Transverse colon (tissue), 4 donors: ENCODE measurements at regions not wholly inside any gene's neighbourhood (a gene's known extent, or its start where the extent isn't known, plus 50 kb on each side); places are given as distances from the start of the nearest gene placed in this dataset.

Experiments
- CTCF ChIP-seq, 5 experiments: fragments of 200-600 bp in 3 of 5; fragments of 450-650 bp in 2 of 5; sonication (generic) in 3 of 5; IDR thresholded peaks; 1 replicate in 2 of 5; 2 replicates in 3 of 5; pipeline ENCODE4 v1.5.1; 2016 to 2017; ENCODE audit warnings: antibody characterized with exemption in 5 of 5, inconsistent platforms in 3 of 5, mild to moderate bottlenecking in 2 of 5, moderate library complexity in 1 of 5
- EP300 ChIP-seq: sonication (generic); formaldehyde crosslinking; IDR thresholded peaks from one replicate; pipeline ENCODE4 v1.6.1; 2017; ENCODE audit warnings: antibody characterized with exemption, low read depth
- POLR2A ChIP-seq: fragments of 450-650 bp; IDR thresholded peaks from one replicate; pipeline ENCODE4 v1.6.1; 2016; ENCODE audit warnings: antibody characterized with exemption, mild to moderate bottlenecking, moderate library complexity
- POLR2AphosphoS5 ChIP-seq, 3 donors: sonication (generic); formaldehyde crosslinking; IDR thresholded peaks; one replicate each; pipeline ENCODE4 v1.6.1; 2016; ENCODE audit warnings: antibody characterized with exemption in 3 of 3

- TF ChIP-seq EP300 (no peak), CTCF (IDR thresholded peaks at IDR 0.05) (no peak), POLR2AphosphoS5 (IDR thresholded peaks at IDR 0.05) (no peak), POLR2A (no peak)
These were observed 352.9 kb downstream of the CDH10 start for GRCh38 chr5:24291916-24292315.
